ENCODE measurements at regions not wholly inside any gene's neighbourhood (a gene's known extent, or its start where the extent isn't known, plus 50 kb on each side); places are given as distances from the start of the nearest gene placed in this dataset. TPM values are rescaled to one million over a fixed set of nuclear protein-coding genes. Genes with fewer than 3 reads are reported as not detected.

GRCh38 chr12:25903603-25904245, 54.8 kb upstream of the RASSF8 start:
- no peak overlapping the region for H3K27ac ChIP-seq
- WGBS, 3 donors = 70 to 82% (median 79%) methylated on average over 2 of the region's 2 CpGs
- no peaks in the 10 kb centered on the region for H3K9me3 ChIP-seq
- H3K27me3 ChIP-seq = no peaks in the 10 kb centered on the region
- H3K4me1 ChIP-seq (ENCODE audit: insufficient read depth) = no peaks in the 10 kb centered on the region
- intact Hi-C loops (cut with DNase I) = loop anchor here in 2 of 4 donors (5.0 to 10.0 kb wide), 2 partner anchors 171 to 1949 kb away; no protein-coding TSS in a partner anchor
- no peak for TF ChIP-seq EP300 (IDR thresholded peaks at IDR 0.05)
- TF ChIP-seq POLR2A (IDR thresholded peaks at IDR 0.05) = no peak
- TF ChIP-seq CTCF (IDR thresholded peaks at IDR 0.05) = no peak
- H3K4me3 ChIP-seq = no peak overlapping the region
- no peak for DNase-seq
- no peaks in the 10 kb centered on the region for H3K36me3 ChIP-seq

GRCh38 chr12:25904442-25904841, 54.0 kb upstream of the RASSF8 start:
- WGBS, 3 donors = 94 to 100% (median 95%) methylated on average over 1 of the region's 1 CpG
- intact Hi-C loops (cut with DNase I) = loop anchor here in 2 of 4 donors (5.0 to 10.0 kb wide), 2 partner anchors 170 to 1948 kb away; no protein-coding TSS in a partner anchor

GRCh38 chr12:25906651-25907340, 51.7 kb upstream of the RASSF8 start:
- H3K4me1 ChIP-seq (ENCODE audit: insufficient read depth) = no peaks in the 10 kb centered on the region
- 83 to 91% (median 85%) methylated on average over 2 of the region's 2 CpGs for WGBS, 3 donors

More at GRCh38 chr12:25904442-25904841, 54.0 kb upstream of the RASSF8 start:
- Histone ChIP-seq H3K4me3 (no peak overlapping the region), H3K36me3 (no peaks in the 10 kb centered on the region), H3K27ac (no peak overlapping the region), H3K27me3 (no peaks in the 10 kb centered on the region), H3K9me3 (no peaks in the 10 kb centered on the region), H3K4me1 (ENCODE audit: insufficient read depth) (no peaks in the 10 kb centered on the region)
- TF ChIP-seq POLR2A (IDR thresholded peaks at IDR 0.05) (no peak), CTCF (IDR thresholded peaks at IDR 0.05) (no peak), EP300 (IDR thresholded peaks at IDR 0.05) (no peak)
- DNase-seq = no peak

More at GRCh38 chr12:25906651-25907340, 51.7 kb upstream of the RASSF8 start:
- H3K9me3 ChIP-seq = no peaks in the 10 kb centered on the region
- no peak overlapping the region for H3K4me3 ChIP-seq
- intact Hi-C loops (cut with DNase I) = loop anchor here in 1 of 4 donors (10.0 kb wide), 1 partner anchor 168 kb away; no protein-coding TSS in a partner anchor
- TF ChIP-seq EP300 (IDR thresholded peaks at IDR 0.05) (no peak), CTCF (IDR thresholded peaks at IDR 0.05) (no peak), POLR2A (IDR thresholded peaks at IDR 0.05) (no peak)
- no peak for DNase-seq
- no peak overlapping the region for H3K27ac ChIP-seq
- H3K27me3 ChIP-seq = peaks cover 2% of the 10 kb centered on the region
- H3K36me3 ChIP-seq = no peaks in the 10 kb centered on the region

Small RNAs in the stretch of these regions (microRNA-seq; reads per million reads assigned to microRNA genes)
- gene MIR4302 = 0 reads per million in 3 donors

Small RNAs in the stretch of these regions (small RNA-seq; reads per million reads assigned to genes)
- gene RN7SKP262 = not detected
